GM18499 (cell line): ENCODE measurements at regions not wholly inside any gene's neighbourhood (a gene's known extent, or its start where the extent isn't known, plus 50 kb on each side); places are given as distances from the start of the nearest gene placed in this dataset.

Source experiments
- ATAC-seq: cut with Tn5 transposase; IDR thresholded peaks from one replicate; pipeline ENCODE4 v1.9.1; 2021; ENCODE audit warnings: moderate number of reproducible peaks; ENCODE audit not compliant: insufficient read depth, unreplicated experiment

DNA sequence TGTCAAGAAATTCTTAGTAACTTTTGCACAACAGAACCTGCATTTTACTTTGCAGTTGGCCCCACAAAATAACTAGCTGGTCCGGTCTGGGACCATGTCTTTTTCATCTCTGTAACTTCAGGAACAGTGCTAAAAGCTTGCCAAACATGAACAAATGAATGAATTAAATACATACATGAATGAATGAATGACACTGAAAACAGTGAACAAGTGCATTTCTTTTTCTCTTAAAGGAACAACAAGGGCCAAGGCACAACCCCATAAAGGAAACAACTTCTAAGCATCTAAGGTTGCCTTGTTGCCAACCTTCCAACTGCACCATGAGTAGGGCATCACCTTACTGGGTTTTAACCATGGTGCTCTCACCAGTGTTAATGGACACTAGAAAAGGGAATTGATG lies 534.4 kb upstream of the PKN2 start:
- no peak for ATAC-seq

DNA sequence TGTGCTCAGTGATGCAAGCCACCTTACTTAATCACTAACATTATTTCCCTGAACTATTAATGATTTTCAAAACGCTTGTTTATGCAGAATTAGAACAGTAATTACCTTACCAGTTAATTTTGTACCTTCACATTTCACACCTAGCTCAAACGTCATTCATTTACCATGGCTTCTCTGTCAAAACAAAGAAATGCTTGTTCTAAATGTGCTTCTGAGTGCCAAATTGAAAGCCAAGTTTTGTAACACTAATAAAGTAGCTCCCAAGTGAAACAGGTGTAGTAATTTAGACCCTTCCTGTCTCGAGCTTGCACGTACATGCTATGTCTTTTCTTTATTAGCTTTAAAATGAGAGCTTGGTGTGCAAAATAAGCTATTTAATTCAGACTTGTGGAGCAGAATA lies 533.7 kb upstream of the PKN2 start:
- ATAC-seq = no peak

DNA sequence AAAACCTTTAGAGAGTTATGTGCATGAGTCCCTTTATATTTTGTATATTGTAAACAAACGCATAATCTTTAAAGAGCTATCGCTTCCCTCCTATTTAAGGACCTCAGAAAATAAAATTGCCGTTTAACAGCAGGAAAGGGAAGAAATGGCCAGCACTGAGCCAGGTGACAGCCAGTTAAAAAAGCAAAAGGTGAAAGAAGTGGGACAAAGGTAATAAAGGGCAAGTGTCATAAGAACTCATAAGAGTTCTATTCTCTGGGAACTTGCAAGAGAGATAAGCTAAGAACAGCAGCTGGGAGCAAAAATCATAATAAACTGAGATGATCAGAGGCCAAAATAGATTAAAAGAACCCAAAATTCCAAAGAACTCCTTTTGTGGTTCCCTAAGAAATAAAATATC lies 520.9 kb upstream of the PKN2 start:
- ATAC-seq = no peak

DNA sequence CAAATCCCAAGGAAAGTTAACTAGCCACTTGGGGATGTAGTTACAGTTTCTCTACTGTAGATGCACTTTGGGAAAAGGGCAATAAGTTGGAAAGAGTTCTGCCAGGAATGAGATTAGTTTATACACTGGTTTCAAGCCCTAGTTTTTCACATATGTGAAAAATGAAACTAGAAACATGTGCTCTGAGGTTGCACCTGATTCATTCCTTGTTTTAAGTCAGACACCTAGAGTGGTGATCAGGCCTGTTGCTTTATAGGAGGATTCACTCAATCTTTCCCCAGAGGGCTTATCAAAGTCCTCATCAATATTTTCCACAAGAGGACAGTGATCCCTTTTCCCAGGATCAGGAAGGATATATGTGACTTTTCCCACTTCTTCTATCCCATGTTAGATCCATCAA lies 515.9 kb upstream of the PKN2 start:
- ATAC-seq = no peak

GRCh38 chr1:88169139-88169538 lies 514.9 kb upstream of the PKN2 start:
- ATAC-seq = no peak

DNA sequence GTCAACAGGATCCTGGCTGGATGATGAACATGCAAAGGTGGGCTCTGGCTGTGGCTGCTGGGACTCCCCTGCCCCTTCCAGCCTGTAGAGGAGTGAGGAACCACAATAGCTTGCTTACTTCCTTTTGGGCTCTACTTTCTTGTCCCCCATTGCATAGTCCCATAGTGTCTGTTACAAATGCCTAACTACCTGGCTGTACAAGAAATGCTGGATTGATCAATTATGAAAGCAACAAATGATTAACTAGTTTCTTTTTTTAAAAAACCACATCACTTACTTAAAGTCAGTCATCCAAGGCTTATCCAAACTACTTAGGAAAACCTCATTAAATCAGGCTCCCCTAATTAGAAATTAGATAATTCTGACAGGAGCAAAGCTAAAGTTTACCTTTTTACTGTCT lies 514.1 kb upstream of the PKN2 start:
- ATAC-seq = no peak

DNA sequence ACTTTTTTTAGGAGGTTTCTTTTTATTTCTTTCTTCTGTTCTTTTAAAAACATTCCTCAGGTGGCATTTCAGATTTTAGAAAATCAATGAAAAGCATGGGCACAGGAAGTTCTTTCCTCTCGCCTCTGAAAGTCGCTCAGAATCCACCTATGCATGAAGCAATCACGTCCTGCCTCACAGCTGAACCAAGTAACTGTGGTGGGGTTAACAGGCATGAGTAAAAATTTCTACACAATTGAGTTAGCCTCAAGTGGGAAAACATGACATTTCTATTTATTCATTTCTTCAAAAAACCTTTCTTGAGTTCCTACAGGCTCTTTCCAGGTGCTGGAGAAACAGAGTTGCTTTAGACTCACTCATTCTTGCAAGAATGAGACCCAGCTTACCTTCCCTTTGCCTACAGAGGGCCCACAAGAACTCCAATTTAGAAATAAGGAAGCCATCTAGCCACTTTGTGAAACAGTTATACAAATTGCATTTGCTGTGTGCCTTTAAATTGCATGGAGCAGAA lies 508.9 kb upstream of the PKN2 start:
- ATAC-seq = no peak

DNA sequence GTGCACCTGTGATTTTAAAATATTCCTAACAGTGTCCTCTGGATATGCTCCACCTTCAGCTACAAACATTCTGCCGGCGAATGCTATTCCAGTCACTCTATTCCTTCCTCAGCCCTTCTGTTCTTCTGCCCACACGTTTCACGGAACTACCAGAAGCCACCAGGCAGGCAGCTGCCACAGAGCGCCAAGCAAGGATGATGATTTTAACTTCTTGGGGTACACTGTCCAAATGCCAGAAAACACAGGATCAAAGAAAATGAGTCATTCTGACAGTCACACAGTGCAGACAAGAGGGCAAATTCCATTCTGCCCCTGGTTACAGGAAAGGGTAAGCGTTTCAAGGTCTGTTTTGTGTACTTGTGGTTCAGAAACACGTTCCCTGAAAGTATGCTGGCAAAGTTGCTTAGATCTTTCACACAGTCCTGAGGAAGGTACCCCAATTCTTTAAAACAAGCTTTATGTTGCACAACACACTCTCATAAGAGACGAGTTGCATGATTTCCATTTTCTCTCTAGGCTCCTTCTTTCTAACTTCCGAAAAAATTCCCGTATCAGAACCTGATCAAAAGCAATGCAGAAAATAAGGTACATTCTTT lies 508.3 kb upstream of the PKN2 start:
- ATAC-seq = no peak

- no peak for ATAC-seq
Measured at GRCh38 chr1:88179943-88180342, 504.1 kb upstream of the PKN2 start.

DNA sequence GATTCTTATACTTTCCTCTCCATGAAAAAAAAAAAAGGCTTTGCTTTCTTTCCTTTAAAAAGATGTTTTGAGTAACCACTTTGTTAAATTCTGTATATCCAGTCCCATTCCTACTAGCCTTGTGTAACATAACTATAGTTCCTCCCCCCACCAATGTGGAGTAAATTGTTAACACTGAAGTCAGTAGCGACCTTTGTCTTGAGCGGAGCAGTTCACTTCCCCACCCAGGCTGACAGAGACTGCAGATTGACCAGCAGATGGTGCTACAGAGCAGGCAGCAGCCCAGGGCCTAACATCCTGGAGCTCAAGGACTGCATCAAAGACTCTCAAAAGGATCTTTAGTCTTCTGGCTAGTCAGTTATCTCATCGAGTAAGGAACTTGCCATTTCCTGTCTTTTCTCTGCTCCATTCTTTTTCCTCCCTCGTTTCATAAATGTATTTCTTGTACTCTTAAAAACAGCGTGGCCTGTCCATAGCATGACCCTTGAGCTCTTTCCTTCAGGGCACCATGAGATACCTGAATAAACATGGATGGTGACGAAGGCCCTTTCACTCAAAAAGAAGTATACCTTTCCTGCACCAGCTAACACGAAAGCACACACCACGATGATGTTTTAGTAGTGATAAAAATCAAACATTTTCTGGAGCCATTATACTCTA lies 503.5 kb upstream of the PKN2 start:
- ATAC-seq = peak; percentile 95

- no peak for ATAC-seq
Measured at GRCh38 chr1:88186911-88187310, 497.2 kb upstream of the PKN2 start.

DNA sequence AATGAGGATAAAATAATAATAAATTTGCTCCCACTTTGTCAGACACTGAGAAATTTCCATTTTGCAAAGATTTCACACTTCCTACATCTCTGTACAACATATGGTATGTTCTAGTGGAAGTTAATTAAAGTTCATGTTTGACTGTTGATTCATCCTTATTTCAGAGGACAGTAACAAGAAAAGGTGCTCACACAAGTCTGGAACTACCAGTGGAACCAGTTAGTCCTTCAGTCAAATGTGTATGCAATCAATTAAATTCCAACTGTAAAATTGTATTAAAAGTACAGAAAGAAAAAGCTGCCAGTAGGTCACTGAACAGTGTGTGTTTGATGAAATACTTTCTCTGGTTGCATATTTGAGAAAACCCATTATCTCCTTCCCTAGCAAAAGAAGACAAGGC lies 496.0 kb upstream of the PKN2 start:
- no peak for ATAC-seq

GRCh38 chr1:88189525-88189924 lies 494.5 kb upstream of the PKN2 start:
- ATAC-seq = no peak

DNA sequence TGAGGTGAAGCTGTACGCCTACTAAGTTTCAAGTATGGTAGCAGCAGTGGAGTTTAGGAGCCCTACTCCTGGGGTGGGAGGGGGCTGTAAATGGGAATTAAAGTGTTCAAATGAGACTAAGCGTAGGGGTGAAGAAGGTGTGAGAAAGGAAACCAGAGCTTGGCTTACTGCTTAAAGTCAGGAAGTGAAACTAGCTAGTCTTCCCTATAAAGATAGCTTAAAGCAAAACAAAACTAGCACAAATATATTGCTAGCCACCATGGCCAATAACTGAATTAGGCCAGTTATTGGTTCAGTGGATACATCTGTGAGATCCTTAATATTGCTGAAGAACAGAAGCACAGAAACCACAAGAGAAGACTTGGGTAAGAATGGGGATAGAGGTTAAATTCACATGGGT lies 492.2 kb upstream of the PKN2 start:
- ATAC-seq = peak; percentile 91

DNA sequence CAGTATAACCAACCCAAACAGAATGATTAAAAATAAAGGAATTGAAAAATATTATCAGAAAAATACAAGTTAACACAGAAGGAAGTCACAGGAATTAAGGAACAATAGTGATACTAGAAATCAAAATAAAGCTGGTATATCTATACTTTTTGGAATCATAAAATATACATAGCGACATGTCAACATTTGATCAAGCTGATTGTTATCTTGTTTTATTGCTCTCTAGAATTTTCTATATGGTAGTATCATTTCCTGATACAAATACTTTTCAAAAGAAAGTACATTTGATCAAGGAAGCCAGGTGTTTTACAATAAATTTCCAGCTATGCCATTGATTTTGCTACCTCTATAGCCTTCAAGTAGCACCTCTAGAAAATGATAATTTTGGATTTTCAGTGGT lies 489.5 kb upstream of the PKN2 start:
- no peak for ATAC-seq

- ATAC-seq = no peak
Measured at GRCh38 chr1:88200545-88200944, 483.5 kb upstream of the PKN2 start.

DNA sequence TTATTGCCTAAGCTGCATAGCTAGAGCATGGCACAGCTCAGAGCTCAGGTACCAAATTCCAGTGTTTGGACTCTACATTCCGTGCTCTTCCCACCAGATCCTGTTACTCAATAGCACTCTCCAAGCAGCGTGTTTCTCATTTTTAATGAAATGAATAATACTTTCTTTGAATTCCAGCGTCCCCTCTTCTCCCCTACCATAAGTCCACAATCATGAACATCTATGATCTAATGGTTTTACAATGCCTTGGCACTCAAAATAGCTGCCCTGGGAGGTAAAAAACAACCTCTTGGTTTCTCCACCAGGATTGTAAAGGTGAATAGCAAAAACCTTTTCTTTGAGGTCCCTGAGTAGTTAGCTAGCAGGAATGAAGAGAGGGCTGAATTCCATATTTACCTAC lies 480.0 kb upstream of the PKN2 start:
- no peak for ATAC-seq

- ATAC-seq = no peak
Measured at GRCh38 chr1:88204612-88205167, 479.4 kb upstream of the PKN2 start.

DNA sequence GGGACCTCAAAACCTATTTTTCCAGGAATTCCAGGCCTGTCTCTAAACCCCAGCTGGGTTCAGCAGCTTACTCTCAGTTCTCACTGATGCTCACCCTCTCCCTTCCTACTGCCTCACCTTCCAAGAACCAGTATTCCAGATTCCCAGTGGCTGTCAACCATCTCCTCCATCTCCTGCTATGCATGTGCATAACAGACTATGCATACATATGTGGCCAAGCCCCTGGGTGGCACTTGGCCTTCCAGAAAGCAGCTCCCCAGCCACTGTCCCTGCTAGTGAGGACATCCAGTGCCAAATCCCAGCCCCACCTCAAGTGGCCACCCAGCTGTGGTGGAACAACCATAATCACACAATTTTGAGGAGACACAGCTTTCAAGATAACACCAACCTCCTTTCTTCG lies 475.7 kb upstream of the PKN2 start:
- no peak for ATAC-seq

DNA sequence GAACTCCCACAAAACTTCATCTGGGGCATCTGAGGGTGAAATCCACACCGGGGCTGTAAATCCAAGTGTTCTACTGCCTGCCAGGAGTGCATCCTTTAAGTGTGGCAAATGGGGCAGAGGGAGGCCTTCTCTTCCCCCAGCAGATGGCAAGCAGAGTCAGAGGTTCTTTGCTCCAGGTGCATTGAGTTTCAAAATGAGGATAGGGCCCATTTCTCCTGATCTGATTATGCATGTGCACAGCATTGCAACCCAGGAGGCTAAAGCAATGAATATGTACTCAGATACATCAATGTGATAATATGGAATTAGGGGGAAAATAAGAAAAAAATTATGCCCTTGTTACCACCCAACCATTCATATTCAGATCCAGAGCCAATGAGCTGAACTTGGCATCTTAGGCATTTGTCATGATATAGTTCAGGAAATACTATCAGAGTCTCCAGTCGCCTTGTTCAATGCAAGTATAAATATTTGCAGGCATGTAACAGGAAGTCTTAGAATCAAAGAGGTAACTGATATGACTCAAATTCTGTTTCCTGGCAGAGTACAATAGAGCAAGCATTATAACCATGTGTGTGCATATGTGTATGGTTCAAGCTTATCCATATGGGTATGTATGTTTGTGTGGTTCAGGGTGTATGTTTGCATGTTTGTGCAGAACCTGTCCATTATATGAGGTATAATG lies 473.8 kb upstream of the PKN2 start:
- no peak for ATAC-seq

DNA sequence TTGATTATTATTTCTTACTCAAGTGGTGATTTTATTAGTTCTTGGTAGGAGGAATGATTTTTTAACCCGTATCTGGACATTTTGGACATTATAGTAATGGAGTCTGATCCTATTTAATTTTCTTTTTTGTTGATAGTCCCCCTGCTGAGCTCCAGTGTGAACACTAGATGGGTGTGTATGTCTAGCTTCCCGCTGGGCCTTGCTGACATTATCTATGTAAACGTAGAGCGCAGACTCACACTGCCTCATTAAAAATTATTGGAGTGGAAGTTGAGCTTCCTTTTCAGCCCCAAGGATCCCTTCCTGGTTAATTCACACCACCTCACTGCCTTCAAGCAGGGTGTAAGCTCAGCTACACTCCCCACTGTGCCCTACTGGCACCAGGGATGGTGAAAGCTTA lies 467.6 kb upstream of the PKN2 start:
- no peak for ATAC-seq
